Mesendoderm (in vitro differentiated cells): ENCODE measurements at regions not wholly inside any gene's neighbourhood (a gene's known extent, or its start where the extent isn't known, plus 50 kb on each side); places are given as distances from the start of the nearest gene placed in this dataset.

Source experiments
- DNase-seq: peaks from one replicate; pipeline ENCODE4 v3.0.0; 2013
- H2AK5ac ChIP-seq: 2 replicates; pipeline ENCODE4 v1.6.1; 2013; ENCODE audit warnings: low read length, inconsistent platforms
- H2BK120ac ChIP-seq: 2 replicates; pipeline ENCODE4 v1.6.1; 2013; ENCODE audit warnings: low read depth, mild to moderate bottlenecking, low read length, moderate library complexity, mixed read lengths
- H2BK15ac ChIP-seq: replicated peaks from 2 replicates; pipeline ENCODE4 v1.6.1; 2013; ENCODE audit warnings: low read depth, mild to moderate bottlenecking, moderate library complexity
- H2BK5ac ChIP-seq: 2 replicates; pipeline ENCODE4 v1.6.1; 2013; ENCODE audit warnings: low read length, inconsistent platforms
- H3K18ac ChIP-seq: 2 replicates; pipeline ENCODE4 v1.6.1; 2013; ENCODE audit warnings: mild to moderate bottlenecking, low read length, mixed read lengths
- H3K23ac ChIP-seq: one replicate; pipeline ENCODE4 v1.6.1; 2013; ENCODE audit warnings: low read length
- H3K27ac ChIP-seq: 2 replicates; pipeline ENCODE4 v1.5.1; 2013; ENCODE audit warnings: low read depth, mild to moderate bottlenecking, inconsistent platforms, low read length, moderate library complexity
- H3K27me3 ChIP-seq: 2 replicates; pipeline ENCODE4 v1.6.1; 2013; ENCODE audit warnings: low read length, control low read depth, mild to moderate bottlenecking, inconsistent platforms; ENCODE audit not compliant: insufficient read depth, poor library complexity
- H3K36me3 ChIP-seq: 2 replicates; pipeline ENCODE4 v1.6.1; 2013; ENCODE audit warnings: low read length, inconsistent platforms; ENCODE audit not compliant: control insufficient read depth, insufficient read depth
- H3K4ac ChIP-seq: one replicate; pipeline ENCODE4 v1.6.1; 2013; ENCODE audit warnings: low read depth, mild to moderate bottlenecking, low read length, moderate library complexity
- H3K4me1 ChIP-seq: 2 replicates; pipeline ENCODE4 v1.6.1; 2013; ENCODE audit warnings: low read depth, low read length, inconsistent platforms; ENCODE audit not compliant: control insufficient read depth
- H3K4me2 ChIP-seq: 2 replicates; pipeline ENCODE4 v1.6.1; 2013; ENCODE audit warnings: low read length
- H3K4me3 ChIP-seq: 2 replicates; pipeline ENCODE4 v1.5.1; 2013; ENCODE audit warnings: mild to moderate bottlenecking, low read length
- H3K56ac ChIP-seq: one replicate; pipeline ENCODE4 v1.6.1; 2013; ENCODE audit warnings: low read length
- H3K79me1 ChIP-seq: 2 replicates; pipeline ENCODE4 v1.6.1; 2013; ENCODE audit warnings: low read length, inconsistent platforms
- H3K79me2 ChIP-seq: 2 replicates; pipeline ENCODE4 v1.6.1; 2013; ENCODE audit warnings: mild to moderate bottlenecking, low read length; ENCODE audit not compliant: control insufficient read depth, insufficient read depth
- H3K9ac ChIP-seq: 2 replicates; pipeline ENCODE4 v1.6.1; 2013; ENCODE audit warnings: low read length, inconsistent platforms
- H4K5ac ChIP-seq: one replicate; pipeline ENCODE4 v1.6.1; 2013; ENCODE audit warnings: low read length
- H4K8ac ChIP-seq: one replicate; pipeline ENCODE4 v1.6.1; 2013; ENCODE audit warnings: low read depth, mild to moderate bottlenecking, control low read depth, low read length, moderate library complexity
- WGBS: extraction: QIAGEN DNeasy Blood & Tissue Kit; methylation state at CpG from one replicate; pipeline ENCODE4 v1.1.7; 2013; ENCODE audit warnings: low lambda C conversion rate, missing lambda C conversion rate; ENCODE audit not compliant: insufficient coverage; ENCODE audit errors: extremely low coverage; 5-methylcytosine and 5-hydroxymethylcytosine counted together

GRCh38 chr15:96700555-96700954 lies 370.1 kb downstream of the NR2F2 start:
- H3K27me3 ChIP-seq: no peaks in the 10 kb centered on the region
- no peak overlapping the region for H3K27ac ChIP-seq
- no peak overlapping the region for H3K56ac ChIP-seq
- H2AK5ac ChIP-seq: no peak overlapping the region
- H4K5ac ChIP-seq: no peak overlapping the region
- H2BK15ac ChIP-seq: no peak overlapping the region
- H3K4ac ChIP-seq: no peak overlapping the region
- H2BK5ac ChIP-seq: no peak overlapping the region
- no peak overlapping the region for H3K23ac ChIP-seq
- H3K36me3 ChIP-seq: no peaks in the 10 kb centered on the region
- no peak overlapping the region for H4K8ac ChIP-seq
- H3K4me1 ChIP-seq: peaks cover 7% of the 10 kb centered on the region
- no peak overlapping the region for H3K9ac ChIP-seq
- H3K79me1 ChIP-seq: no peaks in the 10 kb centered on the region
- no peak overlapping the region for H2BK120ac ChIP-seq
- no CpG with 5 or more reads among the region's 2 CpGs for whole genome bisulfite sequencing
- H3K4me3 ChIP-seq: no peak overlapping the region
- no peak overlapping the region for H3K4me2 ChIP-seq
- H3K18ac ChIP-seq: no peak overlapping the region
- no peaks in the 10 kb centered on the region for H3K79me2 ChIP-seq
- DNase-seq: no peak

GRCh38 chr15:96701443-96701842 lies 370.9 kb downstream of the NR2F2 start:
- no peak overlapping the region for H4K5ac ChIP-seq

GRCh38 chr15:96701877-96702276 lies 371.4 kb downstream of the NR2F2 start:
- Histone ChIP-seq H3K9ac (no peak overlapping the region), H3K4me3 (no peak overlapping the region), H3K23ac (no peak overlapping the region), H3K18ac (no peak overlapping the region), H2BK5ac (no peak overlapping the region), H2BK120ac (no peak overlapping the region), H3K79me2 (no peaks in the 10 kb centered on the region), H3K27ac (no peak overlapping the region), H3K27me3 (no peaks in the 10 kb centered on the region), H2AK5ac (no peak overlapping the region), H2BK15ac (no peak overlapping the region), H3K4me1 (peaks cover 7% of the 10 kb centered on the region), H4K8ac (no peak overlapping the region), H3K56ac (no peak overlapping the region), H3K4ac (no peak overlapping the region), H3K4me2 (no peak overlapping the region), H3K79me1 (no peaks in the 10 kb centered on the region), H3K36me3 (no peaks in the 10 kb centered on the region), H4K5ac (no peak overlapping the region)
- 100% methylated on average over 1 of the region's 2 CpGs for WGBS
- DNase-seq: no peak

More at GRCh38 chr15:96701443-96701842, 370.9 kb downstream of the NR2F2 start:
- H3K4me1 ChIP-seq: peaks cover 7% of the 10 kb centered on the region
- H3K36me3 ChIP-seq: no peaks in the 10 kb centered on the region
- H3K56ac ChIP-seq: no peak overlapping the region
- no peak overlapping the region for H3K4me3 ChIP-seq
- H4K8ac ChIP-seq: no peak overlapping the region
- H3K9ac ChIP-seq: no peak overlapping the region
- H2BK5ac ChIP-seq: no peak overlapping the region
- no peaks in the 10 kb centered on the region for H3K79me2 ChIP-seq
- no peak overlapping the region for H3K4ac ChIP-seq
- no peaks in the 10 kb centered on the region for H3K79me1 ChIP-seq
- WGBS: no CpG with 5 or more reads among the region's 2 CpGs
- H2AK5ac ChIP-seq: no peak overlapping the region
- no peak overlapping the region for H3K4me2 ChIP-seq
- DNase-seq: no peak
- no peak overlapping the region for H3K27ac ChIP-seq
- H2BK15ac ChIP-seq: no peak overlapping the region
- H3K18ac ChIP-seq: no peak overlapping the region
- no peak overlapping the region for H2BK120ac ChIP-seq
- H3K23ac ChIP-seq: no peak overlapping the region
- H3K27me3 ChIP-seq: no peaks in the 10 kb centered on the region

- no peak overlapping the region for H2BK120ac ChIP-seq
- H4K8ac ChIP-seq: no peak overlapping the region
- no peak overlapping the region for H3K23ac ChIP-seq
- H3K27me3 ChIP-seq: no peaks in the 10 kb centered on the region
- H3K56ac ChIP-seq: peak overlapping the region; percentile 46
- H3K9ac ChIP-seq: no peak overlapping the region
- H2BK15ac ChIP-seq: peak overlapping the region; percentile 19
- H3K36me3 ChIP-seq: no peaks in the 10 kb centered on the region
- peaks cover 7% of the 10 kb centered on the region for H3K4me1 ChIP-seq
- no peak overlapping the region for H2BK5ac ChIP-seq
- H3K27ac ChIP-seq: no peak overlapping the region
- H3K79me2 ChIP-seq: no peaks in the 10 kb centered on the region
- peak overlapping the region; percentile 90 for H3K18ac ChIP-seq
- no peak overlapping the region for H3K4me3 ChIP-seq
- no peak overlapping the region for H2AK5ac ChIP-seq
- no peaks in the 10 kb centered on the region for H3K79me1 ChIP-seq
- H3K4ac ChIP-seq: no peak overlapping the region
- peak; percentile 7 for DNase-seq
- H4K5ac ChIP-seq: no peak overlapping the region
- no CpG with 5 or more reads among the region's 4 CpGs for WGBS
- H3K4me2 ChIP-seq: no peak overlapping the region
These were observed 372.1 kb downstream of the NR2F2 start for GRCh38 chr15:96702589-96702988.

- H3K18ac ChIP-seq: no peak overlapping the region
- DNase-seq: peak; percentile 8
- no peak overlapping the region for H3K4ac ChIP-seq
- H2AK5ac ChIP-seq: no peak overlapping the region
- H3K56ac ChIP-seq: peak overlapping the region; percentile 46
- H3K27me3 ChIP-seq: no peaks in the 10 kb centered on the region
- no CpG with 5 or more reads among the region's 3 CpGs for WGBS
- H2BK120ac ChIP-seq: no peak overlapping the region
- no peak overlapping the region for H3K4me2 ChIP-seq
- H3K36me3 ChIP-seq: no peaks in the 10 kb centered on the region
- H3K79me1 ChIP-seq: no peaks in the 10 kb centered on the region
- H3K9ac ChIP-seq: no peak overlapping the region
- no peak overlapping the region for H2BK15ac ChIP-seq
- no peaks in the 10 kb centered on the region for H3K79me2 ChIP-seq
- no peak overlapping the region for H2BK5ac ChIP-seq
- H3K4me3 ChIP-seq: no peak overlapping the region
- peaks cover 7% of the 10 kb centered on the region for H3K4me1 ChIP-seq
- no peak overlapping the region for H3K23ac ChIP-seq
- H4K8ac ChIP-seq: no peak overlapping the region
- no peak overlapping the region for H4K5ac ChIP-seq
- H3K27ac ChIP-seq: no peak overlapping the region
These were observed 372.6 kb downstream of the NR2F2 start for GRCh38 chr15:96703091-96703490.

- no peak overlapping the region for H3K9ac ChIP-seq
- no peak overlapping the region for H3K4me2 ChIP-seq
- H3K27me3 ChIP-seq: no peaks in the 10 kb centered on the region
- no peak overlapping the region for H3K27ac ChIP-seq
- H2BK5ac ChIP-seq: no peak overlapping the region
- no peak overlapping the region for H2BK120ac ChIP-seq
- no CpG with 5 or more reads among the region's 5 CpGs for WGBS
- DNase-seq: no peak
- H3K36me3 ChIP-seq: no peaks in the 10 kb centered on the region
- H3K56ac ChIP-seq: no peak overlapping the region
- H3K79me2 ChIP-seq: no peaks in the 10 kb centered on the region
- H3K79me1 ChIP-seq: no peaks in the 10 kb centered on the region
- peaks cover 7% of the 10 kb centered on the region for H3K4me1 ChIP-seq
- no peak overlapping the region for H2BK15ac ChIP-seq
- H3K23ac ChIP-seq: no peak overlapping the region
- no peak overlapping the region for H3K4ac ChIP-seq
- no peak overlapping the region for H3K4me3 ChIP-seq
- no peak overlapping the region for H3K18ac ChIP-seq
- no peak overlapping the region for H4K8ac ChIP-seq
- no peak overlapping the region for H2AK5ac ChIP-seq
- no peak overlapping the region for H4K5ac ChIP-seq
These were observed 373.5 kb downstream of the NR2F2 start for GRCh38 chr15:96703794-96704550.
